DND-41 (cell line): ENCODE measurements at regions not wholly inside any gene's neighbourhood (a gene's known extent, or its start where the extent isn't known, plus 50 kb on each side); places are given as distances from the start of the nearest gene placed in this dataset.

ENCODE experiments used
- ATAC-seq: fragments of 200-7000 bp; cut with Tn5 transposase; 3 replicates; pipeline ENCODE4 v1.9.1; 2021; ENCODE audit warnings: low read depth; ENCODE audit not compliant: insufficient read depth
- DNase-seq: peaks from one replicate; pipeline ENCODE4 v3.0.0-alpha.2; 2020
- H2AFZ ChIP-seq: 2 replicates; pipeline ENCODE4 v1.6.0; 2012; ENCODE audit warnings: low read depth, low read length
- H3K27ac ChIP-seq: 2 replicates; pipeline ENCODE4 v1.5.1; 2012; ENCODE audit warnings: low read length, inconsistent platforms
- H3K27me3 ChIP-seq: fragments of 200-600 bp; sonication (generic); 2 replicates; pipeline ENCODE4 v1.6.0; 2012; ENCODE audit warnings: low read length, mild to moderate bottlenecking, inconsistent platforms; ENCODE audit not compliant: insufficient read depth, poor library complexity
- H3K36me3 ChIP-seq: 2 replicates; pipeline ENCODE4 v1.5.1; 2012; ENCODE audit warnings: low read length, inconsistent platforms; ENCODE audit not compliant: insufficient read depth
- H3K4me1 ChIP-seq: 2 replicates; pipeline ENCODE4 v1.5.1; 2012; ENCODE audit warnings: mild to moderate bottlenecking, low read length; ENCODE audit not compliant: insufficient read depth
- H3K4me2 ChIP-seq: 2 replicates; pipeline ENCODE4 v1.6.0; 2012; ENCODE audit warnings: mild to moderate bottlenecking, moderate library complexity, low read length, inconsistent platforms; ENCODE audit not compliant: insufficient read depth
- H3K4me3 ChIP-seq, 2 experiments: fragments of 200-600 bp in 1 of 2; shearing (Covaris generic) in 1 of 2; 2 replicates each; pipeline ENCODE4 v1.5.1; 2012 to 2016; ENCODE audit warnings: inconsistent platforms in 2 of 2, low read length in 2 of 2, mild to moderate bottlenecking in 2 of 2, low read depth in 1 of 2, moderate library complexity in 1 of 2
- H3K79me2 ChIP-seq: 2 replicates; pipeline ENCODE4 v1.6.0; 2012; ENCODE audit warnings: low read length, inconsistent platforms; ENCODE audit not compliant: insufficient read depth
- H3K9ac ChIP-seq: 2 replicates; pipeline ENCODE4 v1.6.0; 2012; ENCODE audit warnings: low read depth, mild to moderate bottlenecking, inconsistent platforms, low read length, moderate library complexity
- H3K9me3 ChIP-seq: 2 replicates; pipeline ENCODE4 v1.5.1; 2012; ENCODE audit warnings: low read length, moderate library complexity, mild to moderate bottlenecking, inconsistent platforms; ENCODE audit not compliant: insufficient read depth, severe bottlenecking
- H4K20me1 ChIP-seq: 2 replicates; pipeline ENCODE4 v1.6.0; 2012; ENCODE audit warnings: low read length; ENCODE audit not compliant: insufficient read depth
- CTCF ChIP-seq: IDR thresholded peaks from 2 replicates; pipeline ENCODE4 v1.5.1; 2012; ENCODE audit warnings: borderline replicate concordance, low read length, moderate library complexity, mild to moderate bottlenecking; ENCODE audit not compliant: poor library complexity, severe bottlenecking; ENCODE audit errors: extremely low read depth
- EZH2 ChIP-seq: IDR thresholded peaks from 3 replicates; pipeline ENCODE4 v1.6.1; 2012; ENCODE audit warnings: borderline replicate concordance, low read depth, mild to moderate bottlenecking, moderate library complexity, low read length, inconsistent platforms; ENCODE audit not compliant: severe bottlenecking

- no peaks in the 10 kb centered on the region for H3K4me1 ChIP-seq
- H3K9ac ChIP-seq: no peak overlapping the region
- H3K4me3 ChIP-seq: no peak overlapping the region
- no peaks in the 10 kb centered on the region for H3K36me3 ChIP-seq
- no peaks in the 10 kb centered on the region for H3K79me2 ChIP-seq
- H4K20me1 ChIP-seq: no peaks in the 10 kb centered on the region
- no peak overlapping the region for H3K4me2 ChIP-seq
- TF ChIP-seq CTCF: no peak
- TF ChIP-seq EZH2: no peak
- H3K9me3 ChIP-seq: no peaks in the 10 kb centered on the region
- H3K27ac ChIP-seq: no peak overlapping the region
- no peak overlapping the region for H2AFZ ChIP-seq
- ATAC-seq (no peak), DNase-seq (no peak)
- no peaks in the 10 kb centered on the region for H3K27me3 ChIP-seq
Measured at GRCh38 chr6:50451826-50452400, 261.4 kb upstream of the TFAP2D start.

- TF ChIP-seq EZH2: no peak
- TF ChIP-seq CTCF: no peak
- Histone ChIP-seq H3K4me3 (no peak overlapping the region), H3K27ac (no peak overlapping the region), H3K79me2 (no peaks in the 10 kb centered on the region), H3K36me3 (no peaks in the 10 kb centered on the region), H3K9ac (no peak overlapping the region), H3K27me3 (no peaks in the 10 kb centered on the region), H3K9me3 (no peaks in the 10 kb centered on the region), H4K20me1 (no peaks in the 10 kb centered on the region), H3K4me1 (no peaks in the 10 kb centered on the region), H3K4me2 (no peak overlapping the region), H2AFZ (no peak overlapping the region)
- no peak for DNase-seq
- no peak for ATAC-seq
Measured at GRCh38 chr6:50455029-50455428, 258.3 kb upstream of the TFAP2D start.

GRCh38 chr6:50457351-50457750 lies 256.0 kb upstream of the TFAP2D start:
- no peak for ATAC-seq
- Histone ChIP-seq H3K4me2 (no peak overlapping the region), H3K27ac (no peak overlapping the region), H3K9ac (no peak overlapping the region), H3K27me3 (no peaks in the 10 kb centered on the region), H3K9me3 (no peaks in the 10 kb centered on the region), H3K36me3 (no peaks in the 10 kb centered on the region), H3K4me3 (no peak overlapping the region), H2AFZ (no peak overlapping the region), H3K79me2 (no peaks in the 10 kb centered on the region), H3K4me1 (no peaks in the 10 kb centered on the region), H4K20me1 (no peaks in the 10 kb centered on the region)
- DNase-seq: no peak
- TF ChIP-seq CTCF (no peak), EZH2 (no peak)

GRCh38 chr6:50461696-50462095 lies 251.6 kb upstream of the TFAP2D start:
- no peak overlapping the region for H2AFZ ChIP-seq
- no peaks in the 10 kb centered on the region for H3K27me3 ChIP-seq
- TF ChIP-seq CTCF (no peak), EZH2 (no peak)
- H3K27ac ChIP-seq: no peak overlapping the region
- H3K9ac ChIP-seq: no peak overlapping the region
- no peak overlapping the region for H3K4me3 ChIP-seq
- no peaks in the 10 kb centered on the region for H3K4me1 ChIP-seq
- no peaks in the 10 kb centered on the region for H3K79me2 ChIP-seq
- ATAC-seq (no peak), DNase-seq (no peak)
- no peaks in the 10 kb centered on the region for H4K20me1 ChIP-seq
- no peaks in the 10 kb centered on the region for H3K36me3 ChIP-seq
- H3K9me3 ChIP-seq: no peaks in the 10 kb centered on the region
- no peak overlapping the region for H3K4me2 ChIP-seq
